ENCODE measurements at regions not wholly inside any gene's neighbourhood (a gene's known extent, or its start where the extent isn't known, plus 50 kb on each side); places are given as distances from the start of the nearest gene placed in this dataset.
"Not testable (repeated sequence)": the region's sequence is repeated elsewhere in the genome, so short reads cannot be mapped to it uniquely, and the experiment has no call there.

- no peak for DNase-seq (ENCODE audit: low spot score)
These were observed 675.0 kb downstream of the IRS1 start for GRCh38 chr2:226124548-226125011.

- DNase-seq (ENCODE audit: low spot score): no peak
These were observed 676.3 kb downstream of the IRS1 start for GRCh38 chr2:226123300-226123699.

GRCh38 chr2:226122041-226122440, 677.6 kb downstream of the IRS1 start:
- no peak for DNase-seq (ENCODE audit: low spot score)

- no peak for DNase-seq (ENCODE audit: low spot score)
These were observed 678.4 kb downstream of the IRS1 start for GRCh38 chr2:226121046-226121738.

- DNase-seq (ENCODE audit: low spot score): peak; percentile 49
These were observed 680.9 kb downstream of the IRS1 start for GRCh38 chr2:226118471-226119429.

GRCh38 chr2:226117510-226118065, 682.0 kb downstream of the IRS1 start:
- no peak for DNase-seq (ENCODE audit: low spot score)

GRCh38 chr2:226116346-226116745, 683.3 kb downstream of the IRS1 start:
- no peak for DNase-seq (ENCODE audit: low spot score)

GRCh38 chr2:226115832-226116200, 683.8 kb downstream of the IRS1 start:
- no peak for DNase-seq (ENCODE audit: low spot score)

- peak; percentile 76 for DNase-seq (ENCODE audit: low spot score)
These were observed 684.4 kb downstream of the IRS1 start for GRCh38 chr2:226115102-226115831.

- no peak for DNase-seq (ENCODE audit: low spot score)
These were observed 685.2 kb downstream of the IRS1 start for GRCh38 chr2:226114436-226114835.

- DNase-seq (ENCODE audit: low spot score): no peak
These were observed 699.6 kb downstream of the NYAP2 start for GRCh38 chr2:226098861-226099745.

- DNase-seq (ENCODE audit: low spot score): no peak
These were observed 695.5 kb downstream of the NYAP2 start for GRCh38 chr2:226095058-226095457.

GRCh38 chr2:226093364-226093763, 693.9 kb downstream of the NYAP2 start:
- no peak for DNase-seq (ENCODE audit: low spot score)

- no peak for DNase-seq (ENCODE audit: low spot score)
These were observed 688.8 kb downstream of the NYAP2 start for GRCh38 chr2:226088366-226088674.

- no peak for DNase-seq (ENCODE audit: low spot score)
These were observed 688.2 kb downstream of the NYAP2 start for GRCh38 chr2:226087505-226088365.

GRCh38 chr2:226087051-226087450, 687.5 kb downstream of the NYAP2 start:
- no peak for DNase-seq (ENCODE audit: low spot score)

- DNase-seq (ENCODE audit: low spot score): no peak
These were observed 686.7 kb downstream of the NYAP2 start for GRCh38 chr2:226086190-226086589.

- not testable (repeated sequence) for DNase-seq (ENCODE audit: low spot score)
These were observed 685.9 kb downstream of the NYAP2 start for GRCh38 chr2:226085425-226085824.

- DNase-seq (ENCODE audit: low spot score): peak; percentile 11
These were observed 680.8 kb downstream of the NYAP2 start for GRCh38 chr2:226080334-226080733.

- DNase-seq (ENCODE audit: low spot score): peak; percentile 42
These were observed 680.2 kb downstream of the NYAP2 start for GRCh38 chr2:226079671-226080181.

All from GM03348 (cell line).